CD4-positive, CD25-positive, alpha-beta regulatory T cell (primary cell): ENCODE measurements at regions not wholly inside any gene's neighbourhood (a gene's known extent, or its start where the extent isn't known, plus 50 kb on each side); places are given as distances from the start of the nearest gene placed in this dataset.

ENCODE experiments used
- ATAC-seq, 2 donors: fragments of 150-1000 bp; cut with Tn5 transposase; one replicate each; pipeline ENCODE4 v1.10.0; 2021; ENCODE audit warnings: low read depth in 2 of 2, moderate number of reproducible peaks in 2 of 2, moderate library complexity in 1 of 2
- DNase-seq, 3 donors: peaks; one replicate each; pipeline versions ENCODE4 v3.0.0 to v3.0.0-alpha.2; 2012 to 2022; ENCODE audit warnings: mixed read lengths in 1 of 3
- H3K27ac ChIP-seq: one replicate; pipeline ENCODE4 v1.7.0; 2013; ENCODE audit warnings: mild to moderate bottlenecking, low read length; ENCODE audit not compliant: insufficient read depth, poor library complexity, severe bottlenecking
- H3K27me3 ChIP-seq: one replicate; pipeline ENCODE4 v1.7.0; 2013; ENCODE audit warnings: low read length; ENCODE audit not compliant: control insufficient read depth, insufficient read depth
- H3K36me3 ChIP-seq: one replicate; pipeline ENCODE4 v1.7.0; 2013; ENCODE audit warnings: mild to moderate bottlenecking, low read length, moderate library complexity; ENCODE audit not compliant: control insufficient read depth, insufficient read depth
- H3K4me1 ChIP-seq: 2 replicates; pipeline ENCODE4 v1.7.0; 2013; ENCODE audit warnings: mild to moderate bottlenecking, low read length; ENCODE audit not compliant: insufficient read depth, control insufficient read depth, poor library complexity, severe bottlenecking
- H3K4me3 ChIP-seq: one replicate; pipeline ENCODE4 v1.7.0; 2013; ENCODE audit warnings: low read depth, mild to moderate bottlenecking, low read length, moderate library complexity
- H3K9me3 ChIP-seq, 2 experiments: 1 replicate in 1 of 2; 2 replicates in 1 of 2; pipeline ENCODE4 v1.7.0; 2013; ENCODE audit warnings: low read length in 2 of 2, mild to moderate bottlenecking in 1 of 2, moderate library complexity in 1 of 2; ENCODE audit not compliant: control insufficient read depth in 2 of 2
- H3K27ac Mint-ChIP-seq, 3 donors: one replicate each; pipeline ENCODE4 v1.8.0; 2020 to 2022; ENCODE audit warnings: mild to moderate bottlenecking in 3 of 3, mixed read lengths in 3 of 3, moderate library complexity in 2 of 3
- H3K27me3 Mint-ChIP-seq: one replicate; pipeline ENCODE4 v1.8.0; 2022; ENCODE audit warnings: mild to moderate bottlenecking, mixed read lengths
- H3K36me3 Mint-ChIP-seq: one replicate; pipeline ENCODE4 v1.8.0; 2020; ENCODE audit warnings: mixed read lengths
- H3K4me1 Mint-ChIP-seq, 4 donors: one replicate each; pipeline ENCODE4 v1.8.0; 2020 to 2022; ENCODE audit warnings: mixed read lengths in 4 of 4, mild to moderate bottlenecking in 1 of 4
- H3K4me3 Mint-ChIP-seq, 4 donors: one replicate each; pipeline ENCODE4 v1.8.0; 2020 to 2022; ENCODE audit warnings: mild to moderate bottlenecking in 4 of 4, mixed read lengths in 4 of 4, moderate library complexity in 3 of 4
- H3K9me3 Mint-ChIP-seq, 7 donors: one replicate each; pipeline ENCODE4 v1.8.0; 2020 to 2022; ENCODE audit warnings: mixed read lengths in 7 of 7, mild to moderate bottlenecking in 3 of 7, moderate library complexity in 2 of 7

- H3K4me3 ChIP-seq, result no peak overlapping the region
- H3K36me3 Mint-ChIP-seq, result no peaks in the 10 kb centered on the region
- DNase-seq (no peak), ATAC-seq (no peak)
- H3K27ac ChIP-seq, result no peak overlapping the region
- H3K4me1 Mint-ChIP-seq, result no peaks in the 10 kb centered on the region
- no peaks in the 10 kb centered on the region for H3K36me3 ChIP-seq
- H3K27ac Mint-ChIP-seq, result no peak overlapping the region
- peaks cover 0 to 4% (median 0%) of the 10 kb centered on the region in 7 donors for H3K9me3 Mint-ChIP-seq
- no peak overlapping the region for H3K4me3 Mint-ChIP-seq
- no peaks in the 10 kb centered on the region for H3K27me3 Mint-ChIP-seq
- H3K4me1 ChIP-seq, result no peaks in the 10 kb centered on the region
- H3K9me3 ChIP-seq, result no peaks in the 10 kb centered on the region
- H3K27me3 ChIP-seq, result peaks cover 1% of the 10 kb centered on the region
These were observed 344.9 kb downstream of the EFNA5 start for GRCh38 chr5:107325866-107326265.

- Histone ChIP-seq H3K36me3 (no peaks in the 10 kb centered on the region), H3K27me3 (peaks cover 2% of the 10 kb centered on the region), H3K9me3 (no peaks in the 10 kb centered on the region), H3K27ac (no peak overlapping the region), H3K4me3 (no peak overlapping the region), H3K4me1 (no peaks in the 10 kb centered on the region)
- Mint-ChIP-seq H3K27ac (no peak overlapping the region), H3K36me3 (no peaks in the 10 kb centered on the region), H3K4me1 (no peaks in the 10 kb centered on the region), H3K4me3 (no peak overlapping the region), H3K9me3 (peaks cover 0 to 4% (median 0%) of the 10 kb centered on the region in 7 donors), H3K27me3 (no peaks in the 10 kb centered on the region)
- DNase-seq (no peak), ATAC-seq (no peak)
These were observed 345.9 kb downstream of the EFNA5 start for GRCh38 chr5:107324809-107325208.

GRCh38 chr5:107324071-107324470, 346.7 kb downstream of the EFNA5 start:
- H3K9me3 ChIP-seq, result no peaks in the 10 kb centered on the region
- H3K27ac Mint-ChIP-seq, result no peak overlapping the region
- H3K27me3 ChIP-seq, result peaks cover 2% of the 10 kb centered on the region
- no peaks in the 10 kb centered on the region for H3K36me3 ChIP-seq
- H3K36me3 Mint-ChIP-seq, result no peaks in the 10 kb centered on the region
- peaks cover 0 to 4% (median 0%) of the 10 kb centered on the region in 7 donors for H3K9me3 Mint-ChIP-seq
- no peaks in the 10 kb centered on the region for H3K27me3 Mint-ChIP-seq
- no peak overlapping the region for H3K4me3 ChIP-seq
- DNase-seq (no peak), ATAC-seq (no peak)
- no peaks in the 10 kb centered on the region for H3K4me1 ChIP-seq
- H3K27ac ChIP-seq, result no peak overlapping the region
- no peaks in the 10 kb centered on the region for H3K4me1 Mint-ChIP-seq
- H3K4me3 Mint-ChIP-seq, result no peak overlapping the region

- Histone ChIP-seq H3K4me1 (no peaks in the 10 kb centered on the region), H3K27ac (no peak overlapping the region), H3K27me3 (peaks cover 2% of the 10 kb centered on the region), H3K4me3 (no peak overlapping the region), H3K36me3 (no peaks in the 10 kb centered on the region), H3K9me3 (no peaks in the 10 kb centered on the region)
- Mint-ChIP-seq H3K4me3 (no peak overlapping the region), H3K4me1 (no peaks in the 10 kb centered on the region), H3K27me3 (no peaks in the 10 kb centered on the region), H3K36me3 (no peaks in the 10 kb centered on the region), H3K27ac (no peak overlapping the region), H3K9me3 (peaks cover 0 to 4% (median 0%) of the 10 kb centered on the region in 7 donors)
- ATAC-seq, result no peak
- DNase-seq, result no peak
These were observed 347.2 kb downstream of the EFNA5 start for GRCh38 chr5:107323536-107323935.

- peaks cover 2% of the 10 kb centered on the region for H3K27me3 ChIP-seq
- H3K36me3 ChIP-seq, result no peaks in the 10 kb centered on the region
- H3K4me3 ChIP-seq, result no peak overlapping the region
- H3K4me1 Mint-ChIP-seq, result no peaks in the 10 kb centered on the region
- no peak overlapping the region for H3K27ac Mint-ChIP-seq
- H3K27me3 Mint-ChIP-seq, result no peaks in the 10 kb centered on the region
- DNase-seq, result no peak
- H3K4me3 Mint-ChIP-seq, result no peak overlapping the region
- H3K9me3 ChIP-seq, result no peaks in the 10 kb centered on the region
- no peak overlapping the region for H3K27ac ChIP-seq
- H3K4me1 ChIP-seq, result no peaks in the 10 kb centered on the region
- H3K9me3 Mint-ChIP-seq, result peaks cover 0 to 4% (median 0%) of the 10 kb centered on the region in 7 donors
- no peak for ATAC-seq
- H3K36me3 Mint-ChIP-seq, result no peaks in the 10 kb centered on the region
These were observed 347.8 kb downstream of the EFNA5 start for GRCh38 chr5:107322936-107323335.

GRCh38 chr5:107321906-107322305, 348.8 kb downstream of the EFNA5 start:
- Histone ChIP-seq H3K36me3 (no peaks in the 10 kb centered on the region), H3K27me3 (peaks cover 2% of the 10 kb centered on the region), H3K4me1 (no peaks in the 10 kb centered on the region), H3K4me3 (no peak overlapping the region), H3K9me3 (no peaks in the 10 kb centered on the region), H3K27ac (no peak overlapping the region)
- H3K27me3 Mint-ChIP-seq, result no peaks in the 10 kb centered on the region
- H3K9me3 Mint-ChIP-seq, result peaks cover 0 to 4% (median under 1%) of the 10 kb centered on the region in 7 donors
- no peak for DNase-seq
- H3K36me3 Mint-ChIP-seq, result no peaks in the 10 kb centered on the region
- H3K27ac Mint-ChIP-seq, result no peak overlapping the region
- ATAC-seq, result no peak
- no peaks in the 10 kb centered on the region for H3K4me1 Mint-ChIP-seq
- no peak overlapping the region for H3K4me3 Mint-ChIP-seq

GRCh38 chr5:107320846-107321245, 349.9 kb downstream of the EFNA5 start:
- Mint-ChIP-seq H3K36me3 (no peaks in the 10 kb centered on the region), H3K9me3 (peaks cover 0 to 4% (median 2%) of the 10 kb centered on the region in 7 donors), H3K4me1 (no peaks in the 10 kb centered on the region), H3K27ac (no peak overlapping the region), H3K27me3 (no peaks in the 10 kb centered on the region), H3K4me3 (no peak overlapping the region)
- H3K9me3 ChIP-seq, result no peaks in the 10 kb centered on the region
- H3K4me1 ChIP-seq, result no peaks in the 10 kb centered on the region
- no peak overlapping the region for H3K27ac ChIP-seq
- peaks cover 2% of the 10 kb centered on the region for H3K27me3 ChIP-seq
- ATAC-seq, result no peak
- no peak for DNase-seq
- H3K4me3 ChIP-seq, result no peak overlapping the region
- H3K36me3 ChIP-seq, result no peaks in the 10 kb centered on the region

GRCh38 chr5:107320376-107320775, 350.4 kb downstream of the EFNA5 start:
- Histone ChIP-seq H3K9me3 (no peaks in the 10 kb centered on the region), H3K27me3 (peaks cover 2% of the 10 kb centered on the region), H3K4me1 (no peaks in the 10 kb centered on the region), H3K4me3 (no peak overlapping the region), H3K36me3 (no peaks in the 10 kb centered on the region), H3K27ac (no peak overlapping the region)
- Mint-ChIP-seq H3K4me3 (no peak overlapping the region), H3K36me3 (no peaks in the 10 kb centered on the region), H3K27me3 (no peaks in the 10 kb centered on the region), H3K9me3 (peaks cover 0 to 4% (median 2%) of the 10 kb centered on the region in 7 donors), H3K4me1 (no peaks in the 10 kb centered on the region), H3K27ac (no peak overlapping the region)
- ATAC-seq (no peak), DNase-seq (no peak)
